Neuronal stem cell (in vitro differentiated cells): ENCODE measurements at regions not wholly inside any gene's neighbourhood (a gene's known extent, or its start where the extent isn't known, plus 50 kb on each side); places are given as distances from the start of the nearest gene placed in this dataset.
"Not testable (repeated sequence)": the region's sequence is repeated elsewhere in the genome, so short reads cannot be mapped to it uniquely, and the experiment has no call there.

Experiments used
- DNase-seq: peaks from one replicate; pipeline ENCODE4 v3.0.0-alpha.2; 2013; ENCODE audit warnings: low spot score
- H2AFZ ChIP-seq: one replicate; pipeline ENCODE4 v1.6.1; 2013; ENCODE audit warnings: mild to moderate bottlenecking, low read length, inconsistent platforms
- H2AK5ac ChIP-seq: 2 replicates; pipeline ENCODE4 v1.6.1; 2013; ENCODE audit warnings: low read depth, mild to moderate bottlenecking, inconsistent platforms, low read length, moderate library complexity, mixed read lengths
- H2BK120ac ChIP-seq: 2 replicates; pipeline ENCODE4 v1.6.1; 2013; ENCODE audit warnings: low read depth, mild to moderate bottlenecking, inconsistent platforms, low read length, moderate library complexity, mixed read lengths
- H2BK12ac ChIP-seq: one replicate; pipeline ENCODE4 v1.6.1; 2013; ENCODE audit warnings: low read length, inconsistent platforms
- H2BK15ac ChIP-seq: 2 replicates; pipeline ENCODE4 v1.6.1; 2013; ENCODE audit warnings: mild to moderate bottlenecking, low read length, inconsistent platforms, mixed read lengths
- H2BK5ac ChIP-seq: one replicate; pipeline ENCODE4 v1.6.1; 2013; ENCODE audit warnings: inconsistent platforms, mild to moderate bottlenecking, low read length, moderate library complexity
- H3K14ac ChIP-seq: one replicate; pipeline ENCODE4 v1.6.1; 2013; ENCODE audit warnings: low read length, inconsistent platforms
- H3K18ac ChIP-seq: 2 replicates; pipeline ENCODE4 v1.6.1; 2013; ENCODE audit warnings: low read length, inconsistent platforms
- H3K23ac ChIP-seq: 2 replicates; pipeline ENCODE4 v1.6.1; 2013; ENCODE audit warnings: low read depth, mild to moderate bottlenecking, mixed read lengths, low read length, inconsistent platforms; ENCODE audit not compliant: poor library complexity
- H3K27ac ChIP-seq: replicated peaks from 3 replicates; pipeline ENCODE4 v1.5.1; 2013; ENCODE audit warnings: low read length, inconsistent platforms
- H3K27me3 ChIP-seq, 3 experiments: 2 replicates each; pipeline ENCODE4 v1.6.1; 2013; ENCODE audit warnings: low read length in 3 of 3, mild to moderate bottlenecking in 2 of 3, inconsistent platforms in 1 of 3, low read depth in 1 of 3, mixed read lengths in 1 of 3, moderate library complexity in 1 of 3; ENCODE audit not compliant: control insufficient read depth in 3 of 3, insufficient read depth in 3 of 3
- H3K36me3 ChIP-seq, 2 donors: replicated peaks in 1 of 2; 2 replicates each; pipeline ENCODE4 v1.6.1; 2013; ENCODE audit warnings: low read length in 2 of 2; ENCODE audit not compliant: control insufficient read depth in 2 of 2, insufficient read depth in 2 of 2
- H3K4ac ChIP-seq: 2 replicates; pipeline ENCODE4 v1.6.1; 2013; ENCODE audit warnings: inconsistent platforms, mild to moderate bottlenecking, low read length, moderate library complexity
- H3K4me1 ChIP-seq, 2 donors: 1 replicate in 1 of 2; 2 replicates in 1 of 2; pipeline ENCODE4 v1.6.1; 2013; ENCODE audit warnings: low read length in 2 of 2, low read depth in 1 of 2; ENCODE audit not compliant: control insufficient read depth in 2 of 2, insufficient read depth in 1 of 2
- H3K4me2 ChIP-seq: one replicate; pipeline ENCODE4 v1.6.1; 2013; ENCODE audit warnings: mild to moderate bottlenecking, low read length, inconsistent platforms; ENCODE audit not compliant: insufficient read depth, poor library complexity, severe bottlenecking
- H3K4me3 ChIP-seq, 2 donors: 2 replicates each; pipeline ENCODE4 v1.5.1; 2013; ENCODE audit warnings: low read length in 2 of 2, mild to moderate bottlenecking in 2 of 2, inconsistent platforms in 1 of 2, moderate library complexity in 1 of 2
- H3K79me1 ChIP-seq: one replicate; pipeline ENCODE4 v1.6.1; 2013; ENCODE audit warnings: low read depth, mild to moderate bottlenecking, inconsistent platforms, low read length, moderate library complexity
- H3K9ac ChIP-seq: one replicate; pipeline ENCODE4 v1.6.1; 2013; ENCODE audit warnings: mild to moderate bottlenecking, low read depth, low read length, inconsistent platforms; ENCODE audit not compliant: poor library complexity
- H3K9me3 ChIP-seq, 2 donors: replicated peaks in 1 of 2; 2 replicates each; pipeline versions ENCODE3 to v1.6.1; 2013; ENCODE audit warnings: low read length in 2 of 2, mild to moderate bottlenecking in 2 of 2, inconsistent platforms in 1 of 2, low read depth in 1 of 2, mixed read lengths in 1 of 2, moderate library complexity in 1 of 2; ENCODE audit not compliant: control insufficient read depth in 2 of 2, insufficient read depth in 1 of 2
- H4K8ac ChIP-seq: one replicate; pipeline ENCODE4 v1.6.1; 2013; ENCODE audit warnings: low read depth, mild to moderate bottlenecking, inconsistent platforms, low read length, moderate library complexity
- H4K91ac ChIP-seq: one replicate; pipeline ENCODE4 v1.6.1; 2013; ENCODE audit warnings: low read length, low read depth, mild to moderate bottlenecking, inconsistent platforms; ENCODE audit not compliant: poor library complexity
- WGBS, 2 donors: extraction: QIAGEN DNeasy Blood & Tissue Kit; methylation state at CpG; one replicate each; pipeline ENCODE4 v1.1.7; 2013; ENCODE audit warnings: missing lambda C conversion rate in 2 of 2, mixed read lengths in 1 of 2; ENCODE audit not compliant: insufficient read length in 2 of 2, insufficient replicate concordance in 1 of 2; ENCODE audit errors: extremely low coverage in 2 of 2; 5-methylcytosine and 5-hydroxymethylcytosine counted together

DNA sequence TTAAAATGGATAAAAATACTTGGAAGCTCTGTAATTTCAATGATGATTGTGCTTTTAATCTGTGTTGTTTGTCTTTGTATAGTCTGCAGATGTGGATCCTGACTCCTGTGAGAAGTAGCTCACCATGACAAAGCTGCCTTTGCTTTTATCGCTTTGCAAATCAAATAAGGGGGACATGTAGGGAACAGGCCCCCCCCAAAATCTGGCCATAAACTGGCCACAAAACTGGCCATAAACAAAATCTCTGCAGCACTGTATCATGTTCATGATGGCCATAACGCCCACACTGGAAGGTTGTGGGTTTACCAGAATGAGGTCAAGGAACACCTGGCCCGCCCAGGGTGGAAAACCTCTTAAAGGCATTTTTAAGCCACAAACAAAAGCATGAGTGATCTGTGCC lies 366.0 kb upstream of the FGF16 start:
- not testable (repeated sequence) for H3K4ac ChIP-seq, H3K36me3 ChIP-seq, H2BK15ac ChIP-seq, H3K18ac ChIP-seq, H2AK5ac ChIP-seq, H2BK5ac ChIP-seq, H3K4me3 ChIP-seq, H3K9me3 ChIP-seq, H3K9ac ChIP-seq, DNase-seq, H4K8ac ChIP-seq, H3K79me1 ChIP-seq, H3K4me2 ChIP-seq, H3K27ac ChIP-seq, H2BK12ac ChIP-seq, H3K14ac ChIP-seq, H2BK120ac ChIP-seq, H2AFZ ChIP-seq, H3K27me3 ChIP-seq, H4K91ac ChIP-seq, H3K4me1 ChIP-seq, H3K23ac ChIP-seq
- WGBS, 2 donors: no CpG with 5 or more reads among the region's 3 CpGs

DNA sequence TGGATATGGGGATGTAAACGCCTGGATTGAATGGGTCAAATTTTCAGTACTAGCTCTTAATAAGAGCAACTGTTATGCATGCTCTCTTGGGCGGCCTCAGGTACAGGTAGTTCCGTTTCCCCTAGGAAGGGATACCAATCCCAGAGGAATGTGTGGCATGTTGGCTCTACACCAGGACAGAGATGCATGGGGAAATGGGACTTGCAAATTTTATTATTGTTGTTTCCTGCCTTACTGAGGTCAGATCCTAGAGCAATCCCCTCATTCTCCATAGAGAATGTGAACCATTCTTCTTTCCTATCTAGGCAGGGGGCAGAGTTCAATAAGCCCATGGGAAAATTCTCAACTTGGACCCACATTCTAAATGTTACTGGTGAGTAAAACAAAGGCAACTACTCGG lies 361.8 kb upstream of the FGF16 start:
- Histone ChIP-seq H3K36me3 (no peaks in the 10 kb centered on the region), H3K23ac (no peak overlapping the region), H3K79me1 (no peaks in the 10 kb centered on the region), H2AFZ (no peak overlapping the region), H3K18ac (no peak overlapping the region), H3K4me2 (no peak overlapping the region), H2BK120ac (no peak overlapping the region), H2BK12ac (no peak overlapping the region), H3K27me3 (no peaks in the 10 kb centered on the region), H3K4me3 (no peak overlapping the region), H3K4me1 (no peaks in the 10 kb centered on the region), H2BK5ac (no peak overlapping the region), H2BK15ac (no peak overlapping the region), H4K91ac (no peak overlapping the region), H3K4ac (no peak overlapping the region), H3K9ac (no peak overlapping the region), H2AK5ac (no peak overlapping the region), H3K9me3 (no peaks in the 10 kb centered on the region), H4K8ac (no peak overlapping the region), H3K27ac (no peak overlapping the region), H3K14ac (no peak overlapping the region)
- WGBS, 2 donors: no CpG with 5 or more reads among the region's 4 CpGs
- no peak for DNase-seq

- Histone ChIP-seq H2BK5ac (no peak overlapping the region), H3K4me1 (no peaks in the 10 kb centered on the region), H3K36me3 (no peaks in the 10 kb centered on the region), H4K91ac (no peak overlapping the region), H3K4me2 (no peak overlapping the region), H3K14ac (no peak overlapping the region), H3K27ac (no peak overlapping the region), H4K8ac (no peak overlapping the region), H3K9ac (no peak overlapping the region), H2AFZ (no peak overlapping the region), H3K23ac (no peak overlapping the region), H3K4ac (no peak overlapping the region), H3K18ac (no peak overlapping the region), H3K9me3 (no peaks in the 10 kb centered on the region), H2AK5ac (no peak overlapping the region), H2BK12ac (no peak overlapping the region), H3K79me1 (no peaks in the 10 kb centered on the region), H3K27me3 (no peaks in the 10 kb centered on the region), H3K4me3 (no peak overlapping the region), H2BK15ac (no peak overlapping the region), H2BK120ac (no peak overlapping the region)
- WGBS, 2 donors: no CpG with 5 or more reads among the region's 7 CpGs
- DNase-seq: no peak
These were observed 359.5 kb upstream of the FGF16 start for GRCh38 chrX:77087529-77088169.

GRCh38 chrX:77088233-77088632 lies 359.0 kb upstream of the FGF16 start:
- H2BK12ac ChIP-seq: no peak overlapping the region
- H2AFZ ChIP-seq: no peak overlapping the region
- no peak overlapping the region for H2AK5ac ChIP-seq
- H3K27me3 ChIP-seq: no peaks in the 10 kb centered on the region
- H2BK120ac ChIP-seq: no peak overlapping the region
- no CpG with 5 or more reads among the region's 1 CpG for WGBS, 2 donors
- no peak overlapping the region for H4K91ac ChIP-seq
- H3K18ac ChIP-seq: no peak overlapping the region
- no peak overlapping the region for H3K23ac ChIP-seq
- no peak overlapping the region for H4K8ac ChIP-seq
- no peaks in the 10 kb centered on the region for H3K79me1 ChIP-seq
- no peak overlapping the region for H3K14ac ChIP-seq
- no peaks in the 10 kb centered on the region for H3K9me3 ChIP-seq
- no peaks in the 10 kb centered on the region for H3K4me1 ChIP-seq
- H3K9ac ChIP-seq: no peak overlapping the region
- no peaks in the 10 kb centered on the region for H3K36me3 ChIP-seq
- DNase-seq: no peak
- H3K4ac ChIP-seq: no peak overlapping the region
- no peak overlapping the region for H3K4me2 ChIP-seq
- H2BK5ac ChIP-seq: no peak overlapping the region
- H2BK15ac ChIP-seq: no peak overlapping the region
- H3K4me3 ChIP-seq: no peak overlapping the region
- no peak overlapping the region for H3K27ac ChIP-seq
